ENCODE measurements at regions not wholly inside any gene's neighbourhood (a gene's known extent, or its start where the extent isn't known, plus 50 kb on each side); places are given as distances from the start of the nearest gene placed in this dataset.

GRCh38 chr12:76628745-76629144 is 69.2 kb upstream of the OSBPL8 start:
- TF ChIP-seq CTCF (IDR thresholded peaks at IDR 0.05) (no peak), POLR2A (IDR thresholded peaks at IDR 0.05) (no peak)

All from body of pancreas (tissue), 4 donors.